OCI-LY1 (cell line): ENCODE measurements at regions not wholly inside any gene's neighbourhood (a gene's known extent, or its start where the extent isn't known, plus 50 kb on each side); places are given as distances from the start of the nearest gene placed in this dataset.

ENCODE experiments used
- EZH2 ChIP-seq: fragments of 200-600 bp; sonication (generic), shearing (Covaris generic); IDR thresholded peaks from 2 replicates; pipeline ENCODE4 v1.8.0; 2017; ENCODE audit warnings: borderline replicate concordance, mixed run types, mild to moderate bottlenecking, antibody characterized with exemption, low read length, moderate library complexity, mixed read lengths
- TF ChIP-seq, protein P1 (sequence below): fragments of 200-600 bp; sonication (generic), shearing (Covaris generic); IDR thresholded peaks from 2 replicates; pipeline ENCODE4 v1.5.1; 2017; ENCODE audit warnings: mild to moderate bottlenecking, antibody characterized with exemption, low read length, moderate library complexity, mixed read lengths

DNA sequence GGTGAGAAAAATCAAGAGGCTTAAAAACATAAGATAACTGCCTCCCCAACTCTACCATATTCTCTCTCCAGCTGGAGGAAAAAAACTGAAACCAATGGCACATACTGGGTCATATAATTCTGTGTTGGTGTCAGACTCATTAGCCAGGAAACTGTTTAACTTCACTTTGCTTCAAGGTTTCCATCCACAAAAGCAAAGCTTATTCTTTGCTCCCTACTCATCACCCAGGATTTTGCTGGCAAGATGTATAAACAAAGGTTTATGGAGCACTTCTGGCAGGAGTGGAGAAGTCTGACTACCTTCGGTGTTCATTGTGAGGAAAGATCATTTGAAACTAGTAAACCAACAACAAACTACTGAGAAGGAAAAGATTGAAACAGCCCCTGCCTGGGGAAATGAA lies 197.5 kb upstream of the SERP2 start:
- TF ChIP-seq, protein P1, sequence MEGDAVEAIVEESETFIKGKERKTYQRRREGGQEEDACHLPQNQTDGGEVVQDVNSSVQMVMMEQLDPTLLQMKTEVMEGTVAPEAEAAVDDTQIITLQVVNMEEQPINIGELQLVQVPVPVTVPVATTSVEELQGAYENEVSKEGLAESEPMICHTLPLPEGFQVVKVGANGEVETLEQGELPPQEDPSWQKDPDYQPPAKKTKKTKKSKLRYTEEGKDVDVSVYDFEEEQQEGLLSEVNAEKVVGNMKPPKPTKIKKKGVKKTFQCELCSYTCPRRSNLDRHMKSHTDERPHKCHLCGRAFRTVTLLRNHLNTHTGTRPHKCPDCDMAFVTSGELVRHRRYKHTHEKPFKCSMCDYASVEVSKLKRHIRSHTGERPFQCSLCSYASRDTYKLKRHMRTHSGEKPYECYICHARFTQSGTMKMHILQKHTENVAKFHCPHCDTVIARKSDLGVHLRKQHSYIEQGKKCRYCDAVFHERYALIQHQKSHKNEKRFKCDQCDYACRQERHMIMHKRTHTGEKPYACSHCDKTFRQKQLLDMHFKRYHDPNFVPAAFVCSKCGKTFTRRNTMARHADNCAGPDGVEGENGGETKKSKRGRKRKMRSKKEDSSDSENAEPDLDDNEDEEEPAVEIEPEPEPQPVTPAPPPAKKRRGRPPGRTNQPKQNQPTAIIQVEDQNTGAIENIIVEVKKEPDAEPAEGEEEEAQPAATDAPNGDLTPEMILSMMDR = no peak
- TF ChIP-seq EZH2 = no peak
